ENCODE measurements at regions not wholly inside any gene's neighbourhood (a gene's known extent, or its start where the extent isn't known, plus 50 kb on each side); places are given as distances from the start of the nearest gene placed in this dataset.

GRCh38 chr9:85182383-85182782 is 512.9 kb downstream of the NTRK2 start:
- 66 to 72% methylated on average over 4 of the region's 4 CpGs for WGBS, 2 donors
- intact Hi-C loops (cut with DNase I; ENCODE audit: low total_unique reads) = no loop called here
- no peak for DNase-seq (ENCODE audit: low spot score in 2 of 2)
- no peak overlapping the region for H3K4me3 ChIP-seq (ENCODE audit: low read depth, poor library complexity, severe bottlenecking)
- TF ChIP-seq CTCF (IDR thresholded peaks at IDR 0.05) = no peak
- TF ChIP-seq POLR2A (IDR thresholded peaks at IDR 0.05) = no peak

GRCh38 chr9:85178474-85178873 is 508.9 kb downstream of the NTRK2 start:
- H3K4me3 ChIP-seq (ENCODE audit: low read depth, poor library complexity, severe bottlenecking) = no peak overlapping the region
- 16 to 18% methylated on average over 4 of the region's 4 CpGs for WGBS, 2 donors
- TF ChIP-seq POLR2A (IDR thresholded peaks at IDR 0.05) (no peak), CTCF (IDR thresholded peaks at IDR 0.05) (no peak)
- DNase-seq (ENCODE audit: low spot score in 2 of 2) = no peak
- intact Hi-C loops (cut with DNase I; ENCODE audit: low total_unique reads) = no loop called here

GRCh38 chr9:85173967-85174366 is 504.4 kb downstream of the NTRK2 start:
- intact Hi-C loops (cut with DNase I; ENCODE audit: low total_unique reads) = no loop called here
- no peak for TF ChIP-seq POLR2A (IDR thresholded peaks at IDR 0.05)
- TF ChIP-seq CTCF (IDR thresholded peaks at IDR 0.05) = no peak
- WGBS, 2 donors = 40 to 42% methylated on average over 1 of the region's 1 CpG
- H3K4me3 ChIP-seq (ENCODE audit: low read depth, poor library complexity, severe bottlenecking) = no peak overlapping the region
- no peak for DNase-seq (ENCODE audit: low spot score in 2 of 2)

- 26% methylated on average over 7 of the region's 7 CpGs for WGBS, 2 donors
- intact Hi-C loops (cut with DNase I; ENCODE audit: low total_unique reads) = no loop called here
- DNase-seq (ENCODE audit: low spot score in 2 of 2) = peak in 1 of 2 donors; percentile 41
- no peak overlapping the region for H3K4me3 ChIP-seq (ENCODE audit: low read depth, poor library complexity, severe bottlenecking)
- TF ChIP-seq CTCF (IDR thresholded peaks at IDR 0.05) = no peak
- TF ChIP-seq POLR2A (IDR thresholded peaks at IDR 0.05) = no peak
These were observed 502.8 kb downstream of the NTRK2 start for GRCh38 chr9:85172001-85172978.

- no peak for DNase-seq (ENCODE audit: low spot score in 2 of 2)
- no peak overlapping the region for H3K4me3 ChIP-seq (ENCODE audit: low read depth, poor library complexity, severe bottlenecking)
- TF ChIP-seq POLR2A (IDR thresholded peaks at IDR 0.05) = no peak
- no peak for TF ChIP-seq CTCF (IDR thresholded peaks at IDR 0.05)
- intact Hi-C loops (cut with DNase I; ENCODE audit: low total_unique reads) = no loop called here
These were observed 501.6 kb downstream of the NTRK2 start for GRCh38 chr9:85171163-85171562.
